ENCODE measurements at regions not wholly inside any gene's neighbourhood (a gene's known extent, or its start where the extent isn't known, plus 50 kb on each side); places are given as distances from the start of the nearest gene placed in this dataset.
"Not testable (repeated sequence)": the region's sequence is repeated elsewhere in the genome, so short reads cannot be mapped to it uniquely, and the experiment has no call there.

GRCh38 chrX:74251006-74251930 is 52.7 kb upstream of the ZCCHC13 start:
- no peak for FAIRE-seq

- no peak for FAIRE-seq
Observed at GRCh38 chrX:74250574-74250973, 53.4 kb upstream of the ZCCHC13 start.

- FAIRE-seq = no peak
Observed at GRCh38 chrX:74249963-74250362, 54.0 kb upstream of the ZCCHC13 start.

GRCh38 chrX:74248889-74249288 is 55.1 kb upstream of the ZCCHC13 start:
- FAIRE-seq = no peak

- no peak for FAIRE-seq
Observed at GRCh38 chrX:74246524-74246923, 57.5 kb upstream of the ZCCHC13 start.

GRCh38 chrX:74242484-74243138 is 61.4 kb upstream of the ZCCHC13 start:
- FAIRE-seq = no peak

GRCh38 chrX:74242050-74242449 is 61.9 kb upstream of the ZCCHC13 start:
- no peak for FAIRE-seq

- FAIRE-seq = no peak
Observed at GRCh38 chrX:74238771-74239170, 65.2 kb upstream of the ZCCHC13 start.

GRCh38 chrX:74234818-74235217 is 69.2 kb upstream of the ZCCHC13 start:
- FAIRE-seq = no peak

GRCh38 chrX:74232859-74233258 is 71.1 kb upstream of the ZCCHC13 start:
- no peak for FAIRE-seq

GRCh38 chrX:74231625-74232024 is 72.4 kb upstream of the ZCCHC13 start:
- no peak for FAIRE-seq

GRCh38 chrX:74230094-74230493 is 73.9 kb upstream of the ZCCHC13 start:
- no peak for FAIRE-seq

GRCh38 chrX:74225111-74225510 is 78.9 kb upstream of the ZCCHC13 start:
- FAIRE-seq = no peak

- FAIRE-seq = no peak
Observed at GRCh38 chrX:74220277-74220676, 83.7 kb upstream of the ZCCHC13 start.

GRCh38 chrX:74218895-74219294 is 85.1 kb upstream of the ZCCHC13 start:
- no peak for FAIRE-seq

- FAIRE-seq = no peak
Observed at GRCh38 chrX:74216421-74216820, 87.6 kb upstream of the ZCCHC13 start.

- FAIRE-seq = peak; percentile 61
Observed at GRCh38 chrX:74211911-74212310, 92.1 kb upstream of the ZCCHC13 start.

- FAIRE-seq = no peak
Observed at GRCh38 chrX:74207539-74207938, 96.4 kb upstream of the ZCCHC13 start.

- FAIRE-seq = no peak
Observed at GRCh38 chrX:74195605-74196004, 108.4 kb upstream of the ZCCHC13 start.

- FAIRE-seq = no peak
Observed at GRCh38 chrX:74195120-74195519, 108.9 kb upstream of the ZCCHC13 start.

- FAIRE-seq = no peak
Observed at GRCh38 chrX:74187211-74187610, 116.8 kb upstream of the ZCCHC13 start.

- FAIRE-seq = not testable (repeated sequence)
Observed at GRCh38 chrX:74183047-74183446, 120.9 kb upstream of the ZCCHC13 start.

- FAIRE-seq = not testable (repeated sequence)
Observed at GRCh38 chrX:74181976-74182375, 122.0 kb upstream of the ZCCHC13 start.

GRCh38 chrX:74180716-74181115 is 123.3 kb upstream of the ZCCHC13 start:
- no peak for FAIRE-seq
